GM23248 (cell line): ENCODE measurements at regions not wholly inside any gene's neighbourhood (a gene's known extent, or its start where the extent isn't known, plus 50 kb on each side); places are given as distances from the start of the nearest gene placed in this dataset.

ENCODE experiments used
- EZH2 ChIP-seq: fragments of 200-600 bp; sonication (generic); IDR thresholded peaks from 2 replicates; pipeline ENCODE4 v1.6.1; 2018; ENCODE audit warnings: antibody characterized with exemption, mild to moderate bottlenecking; ENCODE audit not compliant: insufficient read depth, poor library complexity, severe bottlenecking
- EZH2phosphoT487 ChIP-seq: fragments of 200-600 bp; sonication (generic); IDR thresholded peaks from 2 replicates; pipeline ENCODE4 v1.6.1; 2018; ENCODE audit warnings: antibody characterized with exemption, moderate library complexity, mild to moderate bottlenecking, low read depth; ENCODE audit not compliant: insufficient read depth

GRCh38 chr11:41866525-41866924, 407.1 kb upstream of the LRRC4C start:
- TF ChIP-seq EZH2 (no peak), EZH2phosphoT487 (no peak)
